ENCODE measurements at regions not wholly inside any gene's neighbourhood (a gene's known extent, or its start where the extent isn't known, plus 50 kb on each side); places are given as distances from the start of the nearest gene placed in this dataset.

GRCh38 chr12:16893426-16893825, 287.5 kb upstream of the LMO3 start:
- DNase-seq (ENCODE audit: low spot score in 2 of 2, unreplicated experiment in 2 of 2): no peak
- Mint-ChIP-seq H3K4me3 (no peak overlapping the region), H3K27ac (no peak overlapping the region), H3K9me3 (peaks cover 17% of the 10 kb centered on the region), H3K27me3 (ENCODE audit: low read depth) (peaks cover 3% of the 10 kb centered on the region), H3K36me3 (no peaks in the 10 kb centered on the region), H3K4me1 (peaks cover 3% of the 10 kb centered on the region)
- TF ChIP-seq CTCF (IDR thresholded peaks at IDR 0.05; ENCODE audit: unreplicated experiment): no peak

- H3K27me3 Mint-ChIP-seq (ENCODE audit: low read depth): peaks cover 2% of the 10 kb centered on the region
- no peak overlapping the region for H3K4me3 Mint-ChIP-seq
- H3K4me1 Mint-ChIP-seq: peaks cover 3% of the 10 kb centered on the region
- no peak for DNase-seq (ENCODE audit: low spot score in 2 of 2, unreplicated experiment in 2 of 2)
- no peaks in the 10 kb centered on the region for H3K36me3 Mint-ChIP-seq
- no peak overlapping the region for H3K27ac Mint-ChIP-seq
- H3K9me3 Mint-ChIP-seq: peaks cover 24% of the 10 kb centered on the region
- no peak for TF ChIP-seq CTCF (IDR thresholded peaks at IDR 0.05; ENCODE audit: unreplicated experiment)
These were observed 285.7 kb upstream of the LMO3 start for GRCh38 chr12:16891673-16892072.

- no peaks in the 10 kb centered on the region for H3K36me3 Mint-ChIP-seq
- H3K9me3 Mint-ChIP-seq: peaks cover 17% of the 10 kb centered on the region
- H3K27ac Mint-ChIP-seq: no peak overlapping the region
- no peak overlapping the region for H3K4me3 Mint-ChIP-seq
- peaks cover 9% of the 10 kb centered on the region for H3K4me1 Mint-ChIP-seq
- no peaks in the 10 kb centered on the region for H3K27me3 Mint-ChIP-seq (ENCODE audit: low read depth)
- no peak for TF ChIP-seq CTCF (IDR thresholded peaks at IDR 0.05; ENCODE audit: unreplicated experiment)
- DNase-seq (ENCODE audit: low spot score in 2 of 2, unreplicated experiment in 2 of 2): no peak
These were observed 278.9 kb upstream of the LMO3 start for GRCh38 chr12:16884819-16885218.

GRCh38 chr12:16884056-16884455, 278.1 kb upstream of the LMO3 start:
- no peak overlapping the region for H3K27ac Mint-ChIP-seq
- peaks cover 9% of the 10 kb centered on the region for H3K4me1 Mint-ChIP-seq
- TF ChIP-seq CTCF (IDR thresholded peaks at IDR 0.05; ENCODE audit: unreplicated experiment): no peak
- no peak for DNase-seq (ENCODE audit: low spot score in 2 of 2, unreplicated experiment in 2 of 2)
- H3K9me3 Mint-ChIP-seq: peaks cover 12% of the 10 kb centered on the region
- H3K4me3 Mint-ChIP-seq: no peak overlapping the region
- no peaks in the 10 kb centered on the region for H3K27me3 Mint-ChIP-seq (ENCODE audit: low read depth)
- H3K36me3 Mint-ChIP-seq: no peaks in the 10 kb centered on the region

GRCh38 chr12:16881986-16882570, 276.1 kb upstream of the LMO3 start:
- no peak for TF ChIP-seq CTCF (IDR thresholded peaks at IDR 0.05; ENCODE audit: unreplicated experiment)

GRCh38 chr12:16880864-16881285, 274.9 kb upstream of the LMO3 start:
- Mint-ChIP-seq H3K27me3 (ENCODE audit: low read depth) (no peaks in the 10 kb centered on the region), H3K4me1 (peaks cover 9% of the 10 kb centered on the region), H3K27ac (no peak overlapping the region), H3K4me3 (no peak overlapping the region), H3K36me3 (no peaks in the 10 kb centered on the region), H3K9me3 (no peaks in the 10 kb centered on the region)
- no peak for TF ChIP-seq CTCF (IDR thresholded peaks at IDR 0.05; ENCODE audit: unreplicated experiment)
- no peak for DNase-seq (ENCODE audit: low spot score in 2 of 2, unreplicated experiment in 2 of 2)

More at GRCh38 chr12:16881986-16882570, 276.1 kb upstream of the LMO3 start:
- DNase-seq (ENCODE audit: low spot score in 2 of 2, unreplicated experiment in 2 of 2): no peak
- no peaks in the 10 kb centered on the region for H3K36me3 Mint-ChIP-seq
- no peak overlapping the region for H3K4me3 Mint-ChIP-seq
- H3K4me1 Mint-ChIP-seq: peaks cover 9% of the 10 kb centered on the region
- H3K9me3 Mint-ChIP-seq: no peaks in the 10 kb centered on the region
- no peak overlapping the region for H3K27ac Mint-ChIP-seq
- no peaks in the 10 kb centered on the region for H3K27me3 Mint-ChIP-seq (ENCODE audit: low read depth)

All from mesothelial cell of epicardium (in vitro differentiated cells).